Adrenal gland (tissue), 9 donors: ENCODE measurements at regions not wholly inside any gene's neighbourhood (a gene's known extent, or its start where the extent isn't known, plus 50 kb on each side); places are given as distances from the start of the nearest gene placed in this dataset.
"Not testable (repeated sequence)": the region's sequence is repeated elsewhere in the genome, so short reads cannot be mapped to it uniquely, and the experiment has no call there.

ENCODE experiments used
- DNase-seq, 7 donors: peaks; one replicate each; pipeline ENCODE4 v3.0.0-alpha.2; 2019 to 2020
- H3K27ac ChIP-seq, 5 donors: fragments of 200-600 bp; sonication (generic) in 4 of 5; 1 replicate in 3 of 5; 2 replicates in 2 of 5; pipeline versions ENCODE4 v1.5.1 to v1.8.0; 2016 to 2020; ENCODE audit warnings: mild to moderate bottlenecking in 1 of 5
- H3K27me3 ChIP-seq: fragments of 200-600 bp; 2 replicates; pipeline ENCODE4 v1.8.0; 2021
- H3K36me3 ChIP-seq, 2 donors: fragments of 200-600 bp; replicated peaks in 1 of 2; 1 replicate in 1 of 2; 2 replicates in 1 of 2; pipeline versions ENCODE4 v1.5.1 to v1.8.0; 2018 to 2022
- H3K4me1 ChIP-seq, 2 donors: fragments of 200-600 bp; replicated peaks in 1 of 2; 1 replicate in 1 of 2; 2 replicates in 1 of 2; pipeline versions ENCODE4 v1.5.1 to v1.8.0; 2018 to 2021
- H3K4me3 ChIP-seq, 4 donors: fragments of 200-600 bp; sonication (generic) in 3 of 4; one replicate each; pipeline ENCODE4 v1.5.1; 2016 to 2018
- H3K9me3 ChIP-seq, 3 donors: fragments of 200-600 bp; sonication (generic) in 1 of 3; replicated peaks in 1 of 3; 1 replicate in 2 of 3; 2 replicates in 1 of 3; pipeline versions ENCODE4 v1.5.1 to v1.8.0; 2016 to 2021
- CTCF ChIP-seq, 6 experiments: fragments of 450-650 bp in 4 of 6; fragments of 200-600 bp in 2 of 6; sonication (generic) in 1 of 6; IDR thresholded peaks; 1 replicate in 5 of 6; 2 replicates in 1 of 6; pipeline versions ENCODE4 v1.5.1 to v1.8.0; 2016 to 2021; ENCODE audit warnings: antibody characterized with exemption in 6 of 6, mild to moderate bottlenecking in 2 of 6, moderate library complexity in 1 of 6
- POLR2A ChIP-seq, 2 donors: fragments of 450-650 bp; IDR thresholded peaks; one replicate each; pipeline ENCODE4 v1.6.1; 2017; ENCODE audit warnings: antibody characterized with exemption in 2 of 2, mild to moderate bottlenecking in 2 of 2, moderate library complexity in 1 of 2
- WGBS, 4 donors: extraction: QIAGEN DNeasy Blood & Tissue Kit in 2 of 4; methylation state at CpG; one replicate each; pipeline versions ENCODE4 v1.1.5 to v1.1.7; 2013 to 2017; 5-methylcytosine and 5-hydroxymethylcytosine counted together
- intact Hi-C, 2 donors: fragments of 100-400 bp; cut with DNase I; formaldehyde crosslinking; loops; one replicate each; pipeline versions ENCODE4 v1.14.1 to v1.15.0; 2022 to 2023
- donor health status: healthy with polysubstance abuse.
- donor health status: Bipolar disorder and iron deficiency.
- donor health status: DM: yes; HTN: yes; CAD: no.
- donor health status: DM: no; HTN: no; CAD: no.
- donor health status: DM: no; HTN: no; CAD: no.

GRCh38 chr18:66867653-66868052 lies 263.8 kb upstream of the CDH19 start:
- Histone ChIP-seq H3K36me3 (no peaks in the 10 kb centered on the region), H3K4me3 (no peak overlapping the region), H3K4me1 (no peaks in the 10 kb centered on the region), H3K27ac (no peak overlapping the region), H3K9me3 (no peaks in the 10 kb centered on the region), H3K27me3 (no peaks in the 10 kb centered on the region)
- TF ChIP-seq POLR2A (IDR thresholded peaks at IDR 0.05): no peak
- TF ChIP-seq CTCF (IDR thresholded peaks at IDR 0.05): no peak
- intact Hi-C loops: no loop called here
- 73 to 82% (median 77%) methylated on average over 4 of the region's 4 CpGs for WGBS, 4 donors
- DNase-seq: no peak

GRCh38 chr18:66866427-66866940 lies 262.6 kb upstream of the CDH19 start:
- H3K27ac ChIP-seq, H3K27me3 ChIP-seq, H3K36me3 ChIP-seq, H3K9me3 ChIP-seq, intact Hi-C loops, H3K4me1 ChIP-seq, H3K4me3 ChIP-seq, DNase-seq: not testable (repeated sequence)
- 93 to 96% (median 94%) methylated on average over 15 to 43 of the region's 43 CpGs for WGBS, 4 donors

- H3K4me3 ChIP-seq: no peak overlapping the region
- TF ChIP-seq CTCF (IDR thresholded peaks at IDR 0.05) (no peak), POLR2A (IDR thresholded peaks at IDR 0.05) (no peak)
- H3K9me3 ChIP-seq: no peaks in the 10 kb centered on the region
- H3K36me3 ChIP-seq: no peaks in the 10 kb centered on the region
- WGBS, 4 donors: 78 to 87% (median 81%) methylated on average over 3 to 4 of the region's 4 CpGs
- DNase-seq: no peak
- H3K27me3 ChIP-seq: no peaks in the 10 kb centered on the region
- no peak overlapping the region for H3K27ac ChIP-seq
- intact Hi-C loops: no loop called here
- H3K4me1 ChIP-seq: no peaks in the 10 kb centered on the region
Measured at GRCh38 chr18:66838340-66838987, 234.6 kb upstream of the CDH19 start.

- Histone ChIP-seq H3K36me3 (no peaks in the 10 kb centered on the region), H3K9me3 (no peaks in the 10 kb centered on the region), H3K4me3 (no peak overlapping the region), H3K4me1 (no peaks in the 10 kb centered on the region), H3K27ac (no peak overlapping the region), H3K27me3 (no peaks in the 10 kb centered on the region)
- 49 to 69% (median 65%) methylated on average over 4 of the region's 4 CpGs for WGBS, 4 donors
- intact Hi-C loops: no loop called here
- no peak for TF ChIP-seq CTCF (IDR thresholded peaks at IDR 0.05)
- no peak for TF ChIP-seq POLR2A (IDR thresholded peaks at IDR 0.05)
- no peak for DNase-seq
Measured at GRCh38 chr18:66833646-66834045, 229.8 kb upstream of the CDH19 start.

GRCh38 chr18:66826211-66826610 lies 222.3 kb upstream of the CDH19 start:
- H3K4me1 ChIP-seq: no peaks in the 10 kb centered on the region
- no peak for DNase-seq
- intact Hi-C loops: no loop called here
- 68 to 72% (median 69%) methylated on average over 1 of the region's 1 CpG for WGBS, 4 donors
- no peak overlapping the region for H3K27ac ChIP-seq
- no peaks in the 10 kb centered on the region for H3K9me3 ChIP-seq
- H3K4me3 ChIP-seq: no peak overlapping the region
- TF ChIP-seq POLR2A (IDR thresholded peaks at IDR 0.05) (no peak), CTCF (IDR thresholded peaks at IDR 0.05) (no peak)
- H3K27me3 ChIP-seq: no peaks in the 10 kb centered on the region
- no peaks in the 10 kb centered on the region for H3K36me3 ChIP-seq
